Caco-2 (cell line): ENCODE measurements at regions not wholly inside any gene's neighbourhood (a gene's known extent, or its start where the extent isn't known, plus 50 kb on each side); places are given as distances from the start of the nearest gene placed in this dataset.

Source experiments
- BruUV-seq: library from RNA; stranded (reverse); fragments of 400-500 nt; replicated peaks from 2 replicates; lab custom pipeline; 2021; lab: Mats Ljungman, UMichigan
- CTCF ChIA-PET: fragments of 300-600 bp; sonication (Branson Sonifier 250); formaldehyde crosslinking; loops from one replicate; lab custom pipeline; 2022; ENCODE audit warnings: antibody characterized with exemption; lab: Charles Lee
- POLR2A ChIA-PET: fragments of 300-600 bp; sonication (Branson Sonifier 250); formaldehyde crosslinking; loops from one replicate; lab custom pipeline; 2022; ENCODE audit warnings: antibody characterized with exemption; lab: Charles Lee
- DNase-seq, 2 experiments: peaks; one replicate each; pipeline versions ENCODE4 v3.0.0 to v3.0.0-alpha.2; 2020 to 2022
- H3K27me3 ChIP-seq: replicated peaks from 2 replicates; pipeline ENCODE4 v1.6.0; 2011; ENCODE audit warnings: low read length; ENCODE audit not compliant: control insufficient read depth, insufficient read depth
- H3K36me3 ChIP-seq: 2 replicates; pipeline ENCODE4 v1.5.1; 2011; ENCODE audit warnings: low read length; ENCODE audit not compliant: control insufficient read depth, insufficient read depth
- H3K4me1 ChIP-seq: fragments of 250-450 bp; sonication (Bioruptor Pico); 2 replicates; pipeline ENCODE4 v1.5.1; 2020; ENCODE audit warnings: mild to moderate bottlenecking
- H3K4me3 ChIP-seq: 2 replicates; pipeline ENCODE4 v1.5.1; 2011; ENCODE audit warnings: low read depth, mild to moderate bottlenecking, control low read depth, low read length
- H3K9me3 ChIP-seq: fragments of 250-450 bp; sonication (Bioruptor Pico); 2 replicates; pipeline ENCODE4 v1.5.1; 2020; ENCODE audit warnings: mild to moderate bottlenecking, moderate library complexity
- H3K27ac Mint-ChIP-seq: one replicate; pipeline ENCODE4 v1.8.0; 2022; ENCODE audit warnings: mixed read lengths; ENCODE audit not compliant: unreplicated experiment
- H3K27me3 Mint-ChIP-seq: one replicate; pipeline ENCODE4 v1.8.0; 2022; ENCODE audit warnings: mixed read lengths; ENCODE audit not compliant: insufficient read depth, unreplicated experiment
- H3K36me3 Mint-ChIP-seq: one replicate; pipeline ENCODE4 v1.8.0; 2022; ENCODE audit warnings: mild to moderate bottlenecking, mixed read lengths; ENCODE audit not compliant: insufficient read depth, unreplicated experiment
- H3K4me1 Mint-ChIP-seq: one replicate; pipeline ENCODE4 v1.8.0; 2022; ENCODE audit warnings: low read depth, mixed read lengths; ENCODE audit not compliant: unreplicated experiment
- H3K4me3 Mint-ChIP-seq: one replicate; pipeline ENCODE4 v1.8.0; 2022; ENCODE audit warnings: mild to moderate bottlenecking, moderate library complexity, mixed read lengths; ENCODE audit not compliant: unreplicated experiment
- H3K9me3 Mint-ChIP-seq: one replicate; pipeline ENCODE4 v1.8.0; 2022; ENCODE audit warnings: mixed read lengths; ENCODE audit not compliant: unreplicated experiment
- CTCF ChIP-seq, 2 experiments: fragments of 200-600 bp in 1 of 2; IDR thresholded peaks; 1 replicate in 1 of 2; 2 replicates in 1 of 2; pipeline versions ENCODE4 v1.5.1 to v1.8.0; 2011 to 2022; ENCODE audit warnings: antibody characterized with exemption in 1 of 2, control low read depth in 1 of 2, inconsistent platforms in 1 of 2, low read depth in 1 of 2, low read length in 1 of 2, mild to moderate bottlenecking in 1 of 2, moderate library complexity in 1 of 2; ENCODE audit not compliant: insufficient read depth in 1 of 2, severe bottlenecking in 1 of 2, unreplicated experiment in 1 of 2
- intact Hi-C: fragments of 100-400 bp; cut with micrococcal nuclease; formaldehyde crosslinking; loops from one replicate; pipeline ENCODE4 v1.10.0; 2022; ENCODE audit not compliant: unreplicated experiment

GRCh38 chr2:6219906-6220305, 527.7 kb downstream of the SOX11 start:
- intact Hi-C loops, result loop anchor here (10.0 kb wide), 1 partner anchor 285 kb away; no protein-coding TSS in a partner anchor
- no peak for DNase-seq
- POLR2A ChIA-PET, result no interaction called here

GRCh38 chr2:6222296-6222695, 530.1 kb downstream of the SOX11 start:
- TF ChIP-seq CTCF (IDR thresholded peaks at IDR 0.05; ENCODE audit: insufficient read depth in 1 of 2, low read depth in 1 of 2, low read length in 1 of 2, severe bottlenecking in 1 of 2, unreplicated experiment in 1 of 2), result no peak

More at GRCh38 chr2:6219906-6220305, 527.7 kb downstream of the SOX11 start:
- H3K9me3 ChIP-seq, result no peaks in the 10 kb centered on the region
- no peaks in the 10 kb centered on the region for H3K27me3 ChIP-seq
- H3K4me1 ChIP-seq, result 0 out of 2 replicates have a peak, but pooled peaks cover 3% of the 10 kb centered on the region
- H3K27ac Mint-ChIP-seq, result no peak overlapping the region
- no peaks in the 10 kb centered on the region for H3K36me3 Mint-ChIP-seq
- peaks cover 6% of the 10 kb centered on the region for H3K4me1 Mint-ChIP-seq
- H3K4me3 ChIP-seq, result no peak overlapping the region
- H3K27me3 Mint-ChIP-seq, result no peaks in the 10 kb centered on the region
- BruUV-seq, result no TSS peak
- no peak overlapping the region for H3K4me3 Mint-ChIP-seq
- H3K36me3 ChIP-seq, result no peaks in the 10 kb centered on the region
- H3K9me3 Mint-ChIP-seq, result peaks cover 19% of the 10 kb centered on the region
- CTCF ChIA-PET, result no interaction called here
- TF ChIP-seq CTCF (IDR thresholded peaks at IDR 0.05; ENCODE audit: insufficient read depth in 1 of 2, low read depth in 1 of 2, low read length in 1 of 2, severe bottlenecking in 1 of 2, unreplicated experiment in 1 of 2), result no peak

GRCh38 chr2:6224267-6224666, 532.1 kb downstream of the SOX11 start:
- H3K36me3 Mint-ChIP-seq, result no peaks in the 10 kb centered on the region
- no TSS peak for BruUV-seq
- Histone ChIP-seq H3K4me1 (no peaks in the 10 kb centered on the region), H3K4me3 (no peak overlapping the region), H3K27me3 (no peaks in the 10 kb centered on the region), H3K9me3 (no peaks in the 10 kb centered on the region), H3K36me3 (no peaks in the 10 kb centered on the region)
- no peak overlapping the region for H3K4me3 Mint-ChIP-seq
- no peak for DNase-seq
- ChIA-PET POLR2A (no interaction called here), CTCF (no interaction called here)
- no peaks in the 10 kb centered on the region for H3K27me3 Mint-ChIP-seq
- peaks cover 19% of the 10 kb centered on the region for H3K9me3 Mint-ChIP-seq
- no peak overlapping the region for H3K27ac Mint-ChIP-seq
- no peaks in the 10 kb centered on the region for H3K4me1 Mint-ChIP-seq
- intact Hi-C loops, result no loop called here
- TF ChIP-seq CTCF (IDR thresholded peaks at IDR 0.05; ENCODE audit: insufficient read depth in 1 of 2, low read depth in 1 of 2, low read length in 1 of 2, severe bottlenecking in 1 of 2, unreplicated experiment in 1 of 2), result no peak

More at GRCh38 chr2:6222296-6222695, 530.1 kb downstream of the SOX11 start:
- Mint-ChIP-seq H3K36me3 (no peaks in the 10 kb centered on the region), H3K9me3 (peaks cover 19% of the 10 kb centered on the region), H3K4me1 (no peaks in the 10 kb centered on the region), H3K27me3 (no peaks in the 10 kb centered on the region), H3K27ac (no peak overlapping the region), H3K4me3 (no peak overlapping the region)
- intact Hi-C loops, result no loop called here
- BruUV-seq, result no TSS peak
- H3K4me3 ChIP-seq, result no peak overlapping the region
- no peaks in the 10 kb centered on the region for H3K4me1 ChIP-seq
- POLR2A ChIA-PET, result no interaction called here
- no peaks in the 10 kb centered on the region for H3K9me3 ChIP-seq
- no peaks in the 10 kb centered on the region for H3K36me3 ChIP-seq
- H3K27me3 ChIP-seq, result no peaks in the 10 kb centered on the region
- CTCF ChIA-PET, result no interaction called here
- DNase-seq, result no peak
